ENCODE measurements at regions not wholly inside any gene's neighbourhood (a gene's known extent, or its start where the extent isn't known, plus 50 kb on each side); places are given as distances from the start of the nearest gene placed in this dataset.

GRCh38 chr22:27220339-27220738, 563.0 kb downstream of the MIAT start:
- TF ChIP-seq, protein P1, sequence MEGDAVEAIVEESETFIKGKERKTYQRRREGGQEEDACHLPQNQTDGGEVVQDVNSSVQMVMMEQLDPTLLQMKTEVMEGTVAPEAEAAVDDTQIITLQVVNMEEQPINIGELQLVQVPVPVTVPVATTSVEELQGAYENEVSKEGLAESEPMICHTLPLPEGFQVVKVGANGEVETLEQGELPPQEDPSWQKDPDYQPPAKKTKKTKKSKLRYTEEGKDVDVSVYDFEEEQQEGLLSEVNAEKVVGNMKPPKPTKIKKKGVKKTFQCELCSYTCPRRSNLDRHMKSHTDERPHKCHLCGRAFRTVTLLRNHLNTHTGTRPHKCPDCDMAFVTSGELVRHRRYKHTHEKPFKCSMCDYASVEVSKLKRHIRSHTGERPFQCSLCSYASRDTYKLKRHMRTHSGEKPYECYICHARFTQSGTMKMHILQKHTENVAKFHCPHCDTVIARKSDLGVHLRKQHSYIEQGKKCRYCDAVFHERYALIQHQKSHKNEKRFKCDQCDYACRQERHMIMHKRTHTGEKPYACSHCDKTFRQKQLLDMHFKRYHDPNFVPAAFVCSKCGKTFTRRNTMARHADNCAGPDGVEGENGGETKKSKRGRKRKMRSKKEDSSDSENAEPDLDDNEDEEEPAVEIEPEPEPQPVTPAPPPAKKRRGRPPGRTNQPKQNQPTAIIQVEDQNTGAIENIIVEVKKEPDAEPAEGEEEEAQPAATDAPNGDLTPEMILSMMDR (IDR thresholded peaks at IDR 0.05; ENCODE audit: low read length), result no peak
- no peak for TF ChIP-seq EZH2 (optimal IDR thresholded peaks at IDR 0.05; ENCODE audit: low read depth, low read length)

Data from MM.1S (cell line).